Liver (tissue), 8 donors: ENCODE measurements at regions not wholly inside any gene's neighbourhood (a gene's known extent, or its start where the extent isn't known, plus 50 kb on each side); places are given as distances from the start of the nearest gene placed in this dataset.

Source experiments
- DNase-seq: peaks from one replicate; pipeline ENCODE4 v3.0.0-alpha.2; 2017; ENCODE audit warnings: low spot score
- H3K27ac ChIP-seq, 2 donors: one replicate each; pipeline ENCODE4 v1.7.0; 2013; ENCODE audit warnings: inconsistent platforms in 2 of 2, low read length in 2 of 2, control low read depth in 1 of 2, low read depth in 1 of 2, mild to moderate bottlenecking in 1 of 2
- H3K27me3 ChIP-seq, 4 donors: one replicate each; pipeline versions ENCODE4 v1.6.1 to v1.7.0; 2013; ENCODE audit warnings: low read length in 3 of 4, inconsistent platforms in 1 of 4, mild to moderate bottlenecking in 1 of 4, moderate library complexity in 1 of 4; ENCODE audit not compliant: control insufficient read depth in 4 of 4, insufficient read depth in 4 of 4
- H3K36me3 ChIP-seq, 4 donors: one replicate each; pipeline versions ENCODE4 v1.6.1 to v1.7.0; 2013; ENCODE audit warnings: low read length in 3 of 4, mild to moderate bottlenecking in 3 of 4, low read depth in 1 of 4, moderate library complexity in 1 of 4; ENCODE audit not compliant: control insufficient read depth in 4 of 4, insufficient read depth in 3 of 4
- H3K4me1 ChIP-seq, 4 donors: one replicate each; pipeline versions ENCODE4 v1.6.1 to v1.7.0; 2013; ENCODE audit warnings: low read length in 3 of 4, mild to moderate bottlenecking in 3 of 4, moderate library complexity in 1 of 4; ENCODE audit not compliant: control insufficient read depth in 4 of 4, insufficient read depth in 4 of 4
- H3K4me3 ChIP-seq, 3 donors: one replicate each; pipeline versions ENCODE4 v1.6.1 to v1.7.0; 2013; ENCODE audit warnings: low read length in 3 of 3, control low read depth in 1 of 3, low read depth in 1 of 3, mild to moderate bottlenecking in 1 of 3
- H3K9ac ChIP-seq, 2 donors: one replicate each; pipeline ENCODE4 v1.7.0; 2013; ENCODE audit warnings: low read length in 2 of 2, mild to moderate bottlenecking in 2 of 2, moderate library complexity in 2 of 2, control low read depth in 1 of 2, low read depth in 1 of 2
- H3K9me3 ChIP-seq, 4 donors: one replicate each; pipeline versions ENCODE4 v1.6.1 to v1.7.0; 2013; ENCODE audit warnings: low read length in 3 of 4; ENCODE audit not compliant: control insufficient read depth in 4 of 4
- EGR1 ChIP-seq, 2 donors: IDR thresholded peaks; 2 replicates each; pipeline ENCODE4 v1.6.1; 2016 to 2018; ENCODE audit warnings: antibody characterized with exemption in 2 of 2, low read depth in 2 of 2
- FOXA1 ChIP-seq: IDR thresholded peaks from 2 replicates; pipeline ENCODE4 v1.6.1; 2016; ENCODE audit warnings: antibody characterized with exemption
- FOXA2 ChIP-seq: IDR thresholded peaks from 2 replicates; pipeline ENCODE4 v1.6.1; 2016; ENCODE audit warnings: antibody characterized with exemption
- GABPA ChIP-seq, 2 donors: IDR thresholded peaks in 1 of 2; conservative IDR thresholded peaks in 1 of 2; 2 replicates each; pipeline ENCODE4 v1.6.1; 2016; ENCODE audit warnings: antibody characterized with exemption in 2 of 2, mild to moderate bottlenecking in 1 of 2, moderate library complexity in 1 of 2
- HNF4A ChIP-seq, 2 donors: conservative IDR thresholded peaks; 2 replicates each; pipeline ENCODE4 v1.6.1; 2016; ENCODE audit warnings: antibody characterized with exemption in 2 of 2, mild to moderate bottlenecking in 2 of 2
- HNF4G ChIP-seq: IDR thresholded peaks from 2 replicates; pipeline ENCODE4 v1.6.1; 2016; ENCODE audit warnings: antibody characterized with exemption
- JUND ChIP-seq, 2 donors: IDR thresholded peaks; 2 replicates each; pipeline ENCODE4 v1.6.1; 2016; ENCODE audit warnings: antibody characterized with exemption in 2 of 2
- NR2F2 ChIP-seq: IDR thresholded peaks from 2 replicates; pipeline ENCODE4 v1.6.1; 2016; ENCODE audit warnings: antibody characterized with exemption
- RAD21 ChIP-seq, 2 donors: IDR thresholded peaks; 2 replicates each; pipeline ENCODE4 v1.6.1; 2016; ENCODE audit warnings: antibody characterized with exemption in 2 of 2, mild to moderate bottlenecking in 2 of 2
- RXRA ChIP-seq, 2 donors: IDR thresholded peaks; 2 replicates each; pipeline ENCODE4 v1.6.1; 2017 to 2018; ENCODE audit warnings: antibody characterized with exemption in 2 of 2, mild to moderate bottlenecking in 1 of 2
- SP1 ChIP-seq: IDR thresholded peaks from 2 replicates; pipeline ENCODE4 v1.6.1; 2018; ENCODE audit warnings: antibody characterized with exemption, mild to moderate bottlenecking
- TAF1 ChIP-seq: conservative IDR thresholded peaks from 2 replicates; pipeline ENCODE4 v1.6.1; 2016; ENCODE audit warnings: antibody characterized with exemption, mild to moderate bottlenecking
- YY1 ChIP-seq: IDR thresholded peaks from 2 replicates; pipeline ENCODE4 v1.6.1; 2016; ENCODE audit warnings: antibody characterized with exemption, mild to moderate bottlenecking
- WGBS: extraction: QIAGEN DNeasy Blood & Tissue Kit; methylation state at CpG from one replicate; pipeline ENCODE4 v1.1.7; 2013; 5-methylcytosine and 5-hydroxymethylcytosine counted together
- TF ChIP-seq, protein P1 (sequence below): fragments of 150-350 bp; IDR thresholded peaks from 2 replicates; pipeline ENCODE4 v1.5.1; 2017; ENCODE audit warnings: improper control_type of control experiment, low read depth, low read length; ENCODE audit not compliant: missing input control
- TF ChIP-seq, protein P2 (sequence below): IDR thresholded peaks from 2 replicates; pipeline ENCODE4 v1.6.1; 2016; ENCODE audit warnings: antibody characterized with exemption
- TF ChIP-seq, protein P3 (sequence below): IDR thresholded peaks from 2 replicates; pipeline ENCODE4 v1.6.1; 2016; ENCODE audit warnings: antibody characterized with exemption
- TF ChIP-seq, protein P4 (sequence below): IDR thresholded peaks from 2 replicates; pipeline ENCODE4 v1.6.1; 2016; ENCODE audit warnings: antibody characterized with exemption
- TF ChIP-seq, protein P5 (sequence below): IDR thresholded peaks from 2 replicates; pipeline ENCODE4 v1.6.1; 2016; ENCODE audit warnings: antibody characterized with exemption, mild to moderate bottlenecking
- donor health status: healthy.
- donor health status: healthy.
- donor health status: healthy.
- donor health status: healthy.
- donor health status: healthy.

DNA sequence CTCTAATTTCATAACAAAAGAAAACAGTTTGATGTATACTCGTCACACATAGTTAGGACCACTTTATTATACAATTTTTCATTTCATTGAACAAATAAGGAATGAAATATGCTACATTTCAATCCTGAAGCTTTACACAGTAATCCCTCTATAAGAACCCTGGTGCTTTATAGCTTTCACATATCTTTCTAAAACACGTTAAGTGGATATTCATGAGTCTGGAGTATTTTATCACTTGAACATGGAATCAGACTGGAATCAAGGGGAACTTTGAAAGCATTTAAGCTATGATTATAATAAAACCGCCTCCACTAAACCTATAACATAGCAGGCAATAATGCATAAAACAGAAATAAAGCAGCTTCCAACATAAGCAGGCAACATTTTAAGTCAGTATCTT, 476.6 kb downstream of the COL11A1 start (continued):
- TF ChIP-seq, protein P1, sequence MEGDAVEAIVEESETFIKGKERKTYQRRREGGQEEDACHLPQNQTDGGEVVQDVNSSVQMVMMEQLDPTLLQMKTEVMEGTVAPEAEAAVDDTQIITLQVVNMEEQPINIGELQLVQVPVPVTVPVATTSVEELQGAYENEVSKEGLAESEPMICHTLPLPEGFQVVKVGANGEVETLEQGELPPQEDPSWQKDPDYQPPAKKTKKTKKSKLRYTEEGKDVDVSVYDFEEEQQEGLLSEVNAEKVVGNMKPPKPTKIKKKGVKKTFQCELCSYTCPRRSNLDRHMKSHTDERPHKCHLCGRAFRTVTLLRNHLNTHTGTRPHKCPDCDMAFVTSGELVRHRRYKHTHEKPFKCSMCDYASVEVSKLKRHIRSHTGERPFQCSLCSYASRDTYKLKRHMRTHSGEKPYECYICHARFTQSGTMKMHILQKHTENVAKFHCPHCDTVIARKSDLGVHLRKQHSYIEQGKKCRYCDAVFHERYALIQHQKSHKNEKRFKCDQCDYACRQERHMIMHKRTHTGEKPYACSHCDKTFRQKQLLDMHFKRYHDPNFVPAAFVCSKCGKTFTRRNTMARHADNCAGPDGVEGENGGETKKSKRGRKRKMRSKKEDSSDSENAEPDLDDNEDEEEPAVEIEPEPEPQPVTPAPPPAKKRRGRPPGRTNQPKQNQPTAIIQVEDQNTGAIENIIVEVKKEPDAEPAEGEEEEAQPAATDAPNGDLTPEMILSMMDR: no peak
- TF ChIP-seq HNF4A (conservative IDR thresholded peaks at IDR 0.05): no peak
- TF ChIP-seq TAF1: no peak
- TF ChIP-seq FOXA1: no peak
- TF ChIP-seq, protein P2, sequence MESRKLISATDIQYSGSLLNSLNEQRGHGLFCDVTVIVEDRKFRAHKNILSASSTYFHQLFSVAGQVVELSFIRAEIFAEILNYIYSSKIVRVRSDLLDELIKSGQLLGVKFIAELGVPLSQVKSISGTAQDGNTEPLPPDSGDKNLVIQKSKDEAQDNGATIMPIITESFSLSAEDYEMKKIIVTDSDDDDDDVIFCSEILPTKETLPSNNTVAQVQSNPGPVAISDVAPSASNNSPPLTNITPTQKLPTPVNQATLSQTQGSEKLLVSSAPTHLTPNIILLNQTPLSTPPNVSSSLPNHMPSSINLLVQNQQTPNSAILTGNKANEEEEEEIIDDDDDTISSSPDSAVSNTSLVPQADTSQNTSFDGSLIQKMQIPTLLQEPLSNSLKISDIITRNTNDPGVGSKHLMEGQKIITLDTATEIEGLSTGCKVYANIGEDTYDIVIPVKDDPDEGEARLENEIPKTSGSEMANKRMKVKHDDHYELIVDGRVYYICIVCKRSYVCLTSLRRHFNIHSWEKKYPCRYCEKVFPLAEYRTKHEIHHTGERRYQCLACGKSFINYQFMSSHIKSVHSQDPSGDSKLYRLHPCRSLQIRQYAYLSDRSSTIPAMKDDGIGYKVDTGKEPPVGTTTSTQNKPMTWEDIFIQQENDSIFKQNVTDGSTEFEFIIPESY: no peak

DNA sequence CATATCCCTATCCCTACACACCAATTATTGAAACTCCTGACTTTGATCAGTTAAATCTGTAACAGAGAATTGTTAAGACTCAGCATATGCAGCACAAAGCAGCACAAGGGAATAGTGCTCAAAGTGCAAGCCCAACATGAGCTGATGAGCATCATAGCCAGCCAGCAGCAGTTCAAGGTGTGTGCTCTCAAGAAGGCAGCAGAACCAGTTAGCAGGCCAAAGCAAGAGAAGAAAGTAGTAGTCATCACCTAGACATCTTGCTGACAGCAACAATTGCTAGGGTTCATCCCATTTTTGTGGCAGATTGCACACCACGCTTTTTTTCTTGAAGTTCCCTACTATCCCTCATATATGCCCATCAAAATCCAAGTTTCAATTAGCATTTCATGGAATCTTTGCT, 478.3 kb downstream of the COL11A1 start:
- H3K27ac ChIP-seq: no peak overlapping the region
- no peak for TF ChIP-seq FOXA1
- TF ChIP-seq, protein P3, sequence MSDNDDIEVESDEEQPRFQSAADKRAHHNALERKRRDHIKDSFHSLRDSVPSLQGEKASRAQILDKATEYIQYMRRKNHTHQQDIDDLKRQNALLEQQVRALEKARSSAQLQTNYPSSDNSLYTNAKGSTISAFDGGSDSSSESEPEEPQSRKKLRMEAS: no peak
- no peak for TF ChIP-seq RAD21 (IDR thresholded peaks at IDR 0.05)
- TF ChIP-seq, protein P4, sequence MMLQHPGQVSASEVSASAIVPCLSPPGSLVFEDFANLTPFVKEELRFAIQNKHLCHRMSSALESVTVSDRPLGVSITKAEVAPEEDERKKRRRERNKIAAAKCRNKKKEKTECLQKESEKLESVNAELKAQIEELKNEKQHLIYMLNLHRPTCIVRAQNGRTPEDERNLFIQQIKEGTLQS: no peak
- TF ChIP-seq, protein P5, sequence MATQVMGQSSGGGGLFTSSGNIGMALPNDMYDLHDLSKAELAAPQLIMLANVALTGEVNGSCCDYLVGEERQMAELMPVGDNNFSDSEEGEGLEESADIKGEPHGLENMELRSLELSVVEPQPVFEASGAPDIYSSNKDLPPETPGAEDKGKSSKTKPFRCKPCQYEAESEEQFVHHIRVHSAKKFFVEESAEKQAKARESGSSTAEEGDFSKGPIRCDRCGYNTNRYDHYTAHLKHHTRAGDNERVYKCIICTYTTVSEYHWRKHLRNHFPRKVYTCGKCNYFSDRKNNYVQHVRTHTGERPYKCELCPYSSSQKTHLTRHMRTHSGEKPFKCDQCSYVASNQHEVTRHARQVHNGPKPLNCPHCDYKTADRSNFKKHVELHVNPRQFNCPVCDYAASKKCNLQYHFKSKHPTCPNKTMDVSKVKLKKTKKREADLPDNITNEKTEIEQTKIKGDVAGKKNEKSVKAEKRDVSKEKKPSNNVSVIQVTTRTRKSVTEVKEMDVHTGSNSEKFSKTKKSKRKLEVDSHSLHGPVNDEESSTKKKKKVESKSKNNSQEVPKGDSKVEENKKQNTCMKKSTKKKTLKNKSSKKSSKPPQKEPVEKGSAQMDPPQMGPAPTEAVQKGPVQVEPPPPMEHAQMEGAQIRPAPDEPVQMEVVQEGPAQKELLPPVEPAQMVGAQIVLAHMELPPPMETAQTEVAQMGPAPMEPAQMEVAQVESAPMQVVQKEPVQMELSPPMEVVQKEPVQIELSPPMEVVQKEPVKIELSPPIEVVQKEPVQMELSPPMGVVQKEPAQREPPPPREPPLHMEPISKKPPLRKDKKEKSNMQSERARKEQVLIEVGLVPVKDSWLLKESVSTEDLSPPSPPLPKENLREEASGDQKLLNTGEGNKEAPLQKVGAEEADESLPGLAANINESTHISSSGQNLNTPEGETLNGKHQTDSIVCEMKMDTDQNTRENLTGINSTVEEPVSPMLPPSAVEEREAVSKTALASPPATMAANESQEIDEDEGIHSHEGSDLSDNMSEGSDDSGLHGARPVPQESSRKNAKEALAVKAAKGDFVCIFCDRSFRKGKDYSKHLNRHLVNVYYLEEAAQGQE: no peak
- no peak for TF ChIP-seq YY1
- TF ChIP-seq HNF4G: no peak
- no peak for TF ChIP-seq RXRA (IDR thresholded peaks at IDR 0.05)
- no peak for TF ChIP-seq NR2F2
- no peak for TF ChIP-seq HNF4A (conservative IDR thresholded peaks at IDR 0.05)
- TF ChIP-seq FOXA2: no peak
- TF ChIP-seq JUND (IDR thresholded peaks at IDR 0.05): no peak
- no peak for TF ChIP-seq SP1
- TF ChIP-seq, protein P1: no peak
- no peak for TF ChIP-seq GABPA (IDR thresholded peaks at IDR 0.05 in 1 of 2, conservative IDR thresholded peaks at IDR 0.05 in 1 of 2)
- TF ChIP-seq EGR1 (IDR thresholded peaks at IDR 0.05; ENCODE audit: low read depth in 2 of 2): no peak
- no peak for TF ChIP-seq TAF1
- TF ChIP-seq, protein P2: no peak
- H3K9me3 ChIP-seq: no peaks in the 10 kb centered on the region
- WGBS: 75% methylated on average over 1 of the region's 1 CpG
- H3K36me3 ChIP-seq: no peaks in the 10 kb centered on the region
- DNase-seq: no peak
- no peak overlapping the region for H3K9ac ChIP-seq
- H3K4me3 ChIP-seq: no peak overlapping the region
- no peaks in the 10 kb centered on the region for H3K4me1 ChIP-seq
- no peaks in the 10 kb centered on the region for H3K27me3 ChIP-seq
